Mammary epithelial cell (primary cell): ENCODE measurements at regions not wholly inside any gene's neighbourhood (a gene's known extent, or its start where the extent isn't known, plus 50 kb on each side); places are given as distances from the start of the nearest gene placed in this dataset.

Experiments
- EZH2 ChIP-seq: IDR thresholded peaks from 2 replicates; pipeline ENCODE4 v1.6.1; 2012; ENCODE audit warnings: low read length, inconsistent platforms, borderline replicate concordance
- TF ChIP-seq, protein P1 (sequence below), 2 donors: IDR thresholded peaks in 1 of 2; conservative IDR thresholded peaks in 1 of 2; 2 replicates each; pipeline ENCODE4 v1.5.1; 2011 to 2012; ENCODE audit warnings: inconsistent platforms in 2 of 2, low read length in 2 of 2, mild to moderate bottlenecking in 2 of 2, control low read depth in 1 of 2, low read depth in 1 of 2; ENCODE audit not compliant: insufficient read depth in 1 of 2; ENCODE audit errors: extremely low read depth in 1 of 2

DNA sequence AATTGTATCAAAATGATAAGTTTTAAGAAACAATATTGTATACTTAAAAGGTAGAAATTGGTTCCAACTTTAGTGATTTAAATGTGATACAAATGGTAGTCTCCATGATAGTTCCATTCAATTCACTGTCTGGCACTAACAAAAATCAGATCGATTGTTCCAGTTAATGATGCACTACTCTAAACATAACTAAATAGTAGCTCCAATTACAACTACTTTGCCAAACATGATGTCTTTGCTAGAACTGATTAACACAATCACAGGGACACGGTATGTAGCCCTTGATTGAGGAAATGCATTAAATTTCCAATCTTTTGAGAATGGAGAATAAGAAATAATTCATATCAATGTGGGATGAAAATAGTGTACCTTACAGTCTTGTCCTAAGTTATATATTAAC lies 962.4 kb upstream of the GHITM start:
- TF ChIP-seq, protein P1, sequence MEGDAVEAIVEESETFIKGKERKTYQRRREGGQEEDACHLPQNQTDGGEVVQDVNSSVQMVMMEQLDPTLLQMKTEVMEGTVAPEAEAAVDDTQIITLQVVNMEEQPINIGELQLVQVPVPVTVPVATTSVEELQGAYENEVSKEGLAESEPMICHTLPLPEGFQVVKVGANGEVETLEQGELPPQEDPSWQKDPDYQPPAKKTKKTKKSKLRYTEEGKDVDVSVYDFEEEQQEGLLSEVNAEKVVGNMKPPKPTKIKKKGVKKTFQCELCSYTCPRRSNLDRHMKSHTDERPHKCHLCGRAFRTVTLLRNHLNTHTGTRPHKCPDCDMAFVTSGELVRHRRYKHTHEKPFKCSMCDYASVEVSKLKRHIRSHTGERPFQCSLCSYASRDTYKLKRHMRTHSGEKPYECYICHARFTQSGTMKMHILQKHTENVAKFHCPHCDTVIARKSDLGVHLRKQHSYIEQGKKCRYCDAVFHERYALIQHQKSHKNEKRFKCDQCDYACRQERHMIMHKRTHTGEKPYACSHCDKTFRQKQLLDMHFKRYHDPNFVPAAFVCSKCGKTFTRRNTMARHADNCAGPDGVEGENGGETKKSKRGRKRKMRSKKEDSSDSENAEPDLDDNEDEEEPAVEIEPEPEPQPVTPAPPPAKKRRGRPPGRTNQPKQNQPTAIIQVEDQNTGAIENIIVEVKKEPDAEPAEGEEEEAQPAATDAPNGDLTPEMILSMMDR (conservative IDR thresholded peaks at IDR 0.05 in 1 of 2, IDR thresholded peaks at IDR 0.05 in 1 of 2; ENCODE audit: extremely low read depth in 1 of 2, insufficient read depth in 1 of 2, low read depth in 1 of 2, low read length in 2 of 2): no peak
- TF ChIP-seq EZH2: no peak
